ENCODE measurements at regions not wholly inside any gene's neighbourhood (a gene's known extent, or its start where the extent isn't known, plus 50 kb on each side); places are given as distances from the start of the nearest gene placed in this dataset.

DNA sequence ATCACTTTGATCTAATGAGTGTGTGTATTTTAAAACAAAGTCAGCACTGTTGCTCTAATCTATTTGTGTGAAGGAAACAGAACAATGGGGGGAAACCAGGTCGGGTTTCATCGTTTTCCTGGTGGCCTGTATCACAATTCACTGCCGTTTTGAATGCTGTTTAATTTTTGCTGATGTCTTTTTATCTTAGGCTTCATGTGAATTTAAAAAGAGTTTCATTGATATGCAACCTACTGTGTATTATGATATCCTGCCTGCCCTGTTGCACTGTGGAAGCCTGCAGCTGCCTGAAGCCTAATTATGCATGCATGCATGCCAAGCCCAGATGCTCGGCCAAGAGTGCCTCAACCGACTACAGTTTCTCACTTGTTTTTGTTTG is 307.5 kb downstream of the ZNF608 start:
- TF ChIP-seq, protein P1, sequence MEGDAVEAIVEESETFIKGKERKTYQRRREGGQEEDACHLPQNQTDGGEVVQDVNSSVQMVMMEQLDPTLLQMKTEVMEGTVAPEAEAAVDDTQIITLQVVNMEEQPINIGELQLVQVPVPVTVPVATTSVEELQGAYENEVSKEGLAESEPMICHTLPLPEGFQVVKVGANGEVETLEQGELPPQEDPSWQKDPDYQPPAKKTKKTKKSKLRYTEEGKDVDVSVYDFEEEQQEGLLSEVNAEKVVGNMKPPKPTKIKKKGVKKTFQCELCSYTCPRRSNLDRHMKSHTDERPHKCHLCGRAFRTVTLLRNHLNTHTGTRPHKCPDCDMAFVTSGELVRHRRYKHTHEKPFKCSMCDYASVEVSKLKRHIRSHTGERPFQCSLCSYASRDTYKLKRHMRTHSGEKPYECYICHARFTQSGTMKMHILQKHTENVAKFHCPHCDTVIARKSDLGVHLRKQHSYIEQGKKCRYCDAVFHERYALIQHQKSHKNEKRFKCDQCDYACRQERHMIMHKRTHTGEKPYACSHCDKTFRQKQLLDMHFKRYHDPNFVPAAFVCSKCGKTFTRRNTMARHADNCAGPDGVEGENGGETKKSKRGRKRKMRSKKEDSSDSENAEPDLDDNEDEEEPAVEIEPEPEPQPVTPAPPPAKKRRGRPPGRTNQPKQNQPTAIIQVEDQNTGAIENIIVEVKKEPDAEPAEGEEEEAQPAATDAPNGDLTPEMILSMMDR (conservative IDR thresholded peaks at IDR 0.05; ENCODE audit: low read depth, low read length): no peak
- no peak for TF ChIP-seq EZH2 (IDR thresholded peaks at IDR 0.05; ENCODE audit: borderline replicate concordance, low read depth, low read length, poor library complexity, severe bottlenecking)
